ENCODE measurements at regions not wholly inside any gene's neighbourhood (a gene's known extent, or its start where the extent isn't known, plus 50 kb on each side); places are given as distances from the start of the nearest gene placed in this dataset.
"Not testable (repeated sequence)": the region's sequence is repeated elsewhere in the genome, so short reads cannot be mapped to it uniquely, and the experiment has no call there.

GRCh38 chr7:156517858-156518257 is 122.7 kb upstream of the RNF32 start:
- H3K9me3 Mint-ChIP-seq; H3K4me1 ChIP-seq (ENCODE audit: insufficient read depth, low read length); CTCF ChIA-PET; POLR2A ChIA-PET; H3K4me1 Mint-ChIP-seq; H3K36me3 ChIP-seq (ENCODE audit: insufficient read depth, low read length); H3K27ac ChIP-seq (ENCODE audit: low read depth, low read length); H3K4me3 Mint-ChIP-seq; H3K4me3 ChIP-seq (ENCODE audit: low read length); H3K27ac Mint-ChIP-seq; H3K27me3 ChIP-seq (ENCODE audit: insufficient read depth, low read length, poor library complexity, severe bottlenecking); H3K36me3 Mint-ChIP-seq; H3K9me3 ChIP-seq (ENCODE audit: low read length); H3K27me3 Mint-ChIP-seq; DNase-seq: not testable (repeated sequence)

DNA sequence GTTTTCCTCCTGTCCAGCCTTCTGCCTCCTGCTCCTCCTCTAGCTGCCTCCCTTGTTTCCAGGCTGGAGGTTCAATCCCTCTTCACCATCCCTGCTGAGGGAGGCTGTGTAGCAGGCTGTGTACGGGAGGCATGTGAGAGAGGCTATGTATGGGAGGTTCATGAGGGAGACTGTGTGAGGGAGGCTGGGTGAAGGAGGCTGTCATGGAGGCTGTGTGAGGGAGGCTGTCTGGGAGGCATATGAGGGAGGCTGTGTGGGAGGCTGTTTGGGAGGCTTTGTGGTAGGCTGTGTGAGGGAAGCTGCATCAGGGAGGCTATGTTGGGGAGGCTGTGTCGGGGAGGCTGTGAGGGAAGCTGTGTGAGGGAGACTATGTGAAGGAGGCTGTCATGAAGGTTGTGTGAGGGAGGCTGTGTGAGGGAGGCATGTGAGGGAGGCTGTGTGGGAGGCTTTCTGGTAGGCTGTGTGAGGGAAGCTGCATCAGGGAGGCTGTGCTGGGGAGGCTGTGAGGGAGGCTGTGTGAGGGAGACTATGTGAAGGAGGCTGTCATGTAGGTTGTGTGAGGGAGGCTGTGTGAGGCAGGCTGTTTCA is 123.7 kb upstream of the RNF32 start:
- H3K9me3 ChIP-seq (ENCODE audit: low read length) = no peaks in the 10 kb centered on the region
- ChIA-PET POLR2A (no interaction called here), CTCF (no interaction called here)
- Mint-ChIP-seq H3K4me3 (no peak overlapping the region), H3K27ac (no peak overlapping the region), H3K27me3 (peaks cover 0 to 7% of the 10 kb centered on the region in 2 donors), H3K36me3 (peaks cover 0 to 1% (median 0%) of the 10 kb centered on the region in 3 donors), H3K9me3 (peaks cover 0 to 6% (median 2%) of the 10 kb centered on the region in 5 donors), H3K4me1 (no peaks in the 10 kb centered on the region)
- H3K4me1 ChIP-seq (ENCODE audit: insufficient read depth, low read length) = no peaks in the 10 kb centered on the region
- H3K27ac ChIP-seq (ENCODE audit: low read depth, low read length) = no peak overlapping the region
- H3K27me3 ChIP-seq (ENCODE audit: insufficient read depth, low read length, poor library complexity, severe bottlenecking) = no peaks in the 10 kb centered on the region
- no peak overlapping the region for H3K4me3 ChIP-seq (ENCODE audit: low read length)
- no peak for DNase-seq
- H3K36me3 ChIP-seq (ENCODE audit: insufficient read depth, low read length) = no peaks in the 10 kb centered on the region

GRCh38 chr7:156515911-156516790 is 124.4 kb upstream of the RNF32 start:
- no peaks in the 10 kb centered on the region for H3K4me1 ChIP-seq (ENCODE audit: insufficient read depth, low read length)
- Mint-ChIP-seq H3K9me3 (peaks cover 4 to 12% (median 6%) of the 10 kb centered on the region in 5 donors), H3K27me3 (peaks cover 0 to 7% of the 10 kb centered on the region in 2 donors), H3K36me3 (peaks cover 0 to 3% (median 1%) of the 10 kb centered on the region in 3 donors), H3K27ac (no peak overlapping the region), H3K4me1 (no peaks in the 10 kb centered on the region), H3K4me3 (no peak overlapping the region)
- no peaks in the 10 kb centered on the region for H3K36me3 ChIP-seq (ENCODE audit: insufficient read depth, low read length)
- H3K27me3 ChIP-seq (ENCODE audit: insufficient read depth, low read length, poor library complexity, severe bottlenecking) = no peaks in the 10 kb centered on the region
- ChIA-PET CTCF (no interaction called here), POLR2A (no interaction called here)
- no peak overlapping the region for H3K4me3 ChIP-seq (ENCODE audit: low read length)
- H3K9me3 ChIP-seq (ENCODE audit: low read length) = no peaks in the 10 kb centered on the region
- no peak for DNase-seq
- no peak overlapping the region for H3K27ac ChIP-seq (ENCODE audit: low read depth, low read length)

GRCh38 chr7:156514851-156515250 is 125.7 kb upstream of the RNF32 start:
- no peak overlapping the region for H3K4me3 ChIP-seq (ENCODE audit: low read length)
- Mint-ChIP-seq H3K4me1 (no peaks in the 10 kb centered on the region), H3K36me3 (peaks cover 0 to 6% (median 1%) of the 10 kb centered on the region in 3 donors), H3K27ac (no peak overlapping the region), H3K27me3 (peaks cover 0 to 7% of the 10 kb centered on the region in 2 donors), H3K4me3 (no peak overlapping the region), H3K9me3 (peaks cover 14 to 24% (median 16%) of the 10 kb centered on the region in 5 donors)
- no peaks in the 10 kb centered on the region for H3K36me3 ChIP-seq (ENCODE audit: insufficient read depth, low read length)
- no peaks in the 10 kb centered on the region for H3K27me3 ChIP-seq (ENCODE audit: insufficient read depth, low read length, poor library complexity, severe bottlenecking)
- no peaks in the 10 kb centered on the region for H3K9me3 ChIP-seq (ENCODE audit: low read length)
- ChIA-PET POLR2A (no interaction called here), CTCF (no interaction called here)
- no peak overlapping the region for H3K27ac ChIP-seq (ENCODE audit: low read depth, low read length)
- no peaks in the 10 kb centered on the region for H3K4me1 ChIP-seq (ENCODE audit: insufficient read depth, low read length)
- no peak for DNase-seq

- H3K4me3 Mint-ChIP-seq = no peak overlapping the region
- Histone ChIP-seq H3K36me3 (ENCODE audit: insufficient read depth, low read length) (no peaks in the 10 kb centered on the region), H3K9me3 (ENCODE audit: low read length) (no peaks in the 10 kb centered on the region), H3K27ac (ENCODE audit: low read depth, low read length) (no peak overlapping the region), H3K4me1 (ENCODE audit: insufficient read depth, low read length) (no peaks in the 10 kb centered on the region), H3K4me3 (ENCODE audit: low read length) (no peak overlapping the region), H3K27me3 (ENCODE audit: insufficient read depth, low read length, poor library complexity, severe bottlenecking) (no peaks in the 10 kb centered on the region)
- POLR2A ChIA-PET = no interaction called here
- H3K36me3 Mint-ChIP-seq = peaks cover 0 to 6% (median 3%) of the 10 kb centered on the region in 3 donors
- CTCF ChIA-PET = no interaction called here
- peaks cover 0 to 9% of the 10 kb centered on the region in 2 donors for H3K27me3 Mint-ChIP-seq
- H3K4me1 Mint-ChIP-seq = no peaks in the 10 kb centered on the region
- peaks cover 20 to 38% (median 22%) of the 10 kb centered on the region in 5 donors for H3K9me3 Mint-ChIP-seq
- DNase-seq = no peak
- no peak overlapping the region for H3K27ac Mint-ChIP-seq
Observed at GRCh38 chr7:156511426-156511825, 129.1 kb upstream of the RNF32 start.

- Histone ChIP-seq H3K4me3 (ENCODE audit: low read length) (no peak overlapping the region), H3K27me3 (ENCODE audit: insufficient read depth, low read length, poor library complexity, severe bottlenecking) (no peaks in the 10 kb centered on the region), H3K36me3 (ENCODE audit: insufficient read depth, low read length) (no peaks in the 10 kb centered on the region), H3K27ac (ENCODE audit: low read depth, low read length) (no peak overlapping the region), H3K9me3 (ENCODE audit: low read length) (no peaks in the 10 kb centered on the region), H3K4me1 (ENCODE audit: insufficient read depth, low read length) (no peaks in the 10 kb centered on the region)
- Mint-ChIP-seq H3K9me3 (peaks cover 19 to 38% (median 22%) of the 10 kb centered on the region in 5 donors), H3K4me1 (no peaks in the 10 kb centered on the region), H3K4me3 (no peak overlapping the region), H3K27ac (no peak overlapping the region), H3K36me3 (peaks cover 0 to 6% (median 3%) of the 10 kb centered on the region in 3 donors), H3K27me3 (peaks cover 0 to 8% of the 10 kb centered on the region in 2 donors)
- CTCF ChIA-PET = no interaction called here
- POLR2A ChIA-PET = no interaction called here
- no peak for DNase-seq
Observed at GRCh38 chr7:156510966-156511365, 129.6 kb upstream of the RNF32 start.

DNA sequence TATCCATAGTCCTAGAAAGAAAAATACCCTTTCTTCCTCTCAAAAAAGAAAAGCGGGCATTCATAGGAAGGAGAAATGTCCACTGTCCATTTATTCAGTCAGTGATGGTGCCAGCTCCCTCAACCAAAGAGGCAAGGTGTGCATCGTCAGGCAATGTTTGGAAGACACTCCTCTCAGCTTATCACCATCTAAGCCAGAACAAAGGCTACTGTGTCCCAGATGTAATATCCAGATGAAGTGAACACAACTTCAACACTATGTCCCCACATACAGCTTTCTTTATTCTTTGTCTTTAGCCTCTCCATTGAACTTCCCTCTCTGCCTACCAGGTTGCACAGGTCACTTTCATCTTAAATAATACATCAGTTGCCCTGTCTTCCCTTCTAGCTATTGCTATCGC is 131.4 kb upstream of the RNF32 start:
- CTCF ChIA-PET = no interaction called here
- POLR2A ChIA-PET = no interaction called here
- peaks cover 19 to 33% (median 22%) of the 10 kb centered on the region in 5 donors for H3K9me3 Mint-ChIP-seq
- Histone ChIP-seq H3K9me3 (ENCODE audit: low read length) (no peaks in the 10 kb centered on the region), H3K27ac (ENCODE audit: low read depth, low read length) (no peak overlapping the region), H3K36me3 (ENCODE audit: insufficient read depth, low read length) (no peaks in the 10 kb centered on the region), H3K27me3 (ENCODE audit: insufficient read depth, low read length, poor library complexity, severe bottlenecking) (no peaks in the 10 kb centered on the region), H3K4me1 (ENCODE audit: insufficient read depth, low read length) (no peaks in the 10 kb centered on the region), H3K4me3 (ENCODE audit: low read length) (no peak overlapping the region)
- H3K27ac Mint-ChIP-seq = no peak overlapping the region
- H3K4me3 Mint-ChIP-seq = no peak overlapping the region
- peaks cover 7 to 10% of the 10 kb centered on the region in 2 donors for H3K27me3 Mint-ChIP-seq
- H3K36me3 Mint-ChIP-seq = peaks cover 0 to 6% (median 3%) of the 10 kb centered on the region in 3 donors
- H3K4me1 Mint-ChIP-seq = no peaks in the 10 kb centered on the region
- no peak for DNase-seq

GRCh38 chr7:156505876-156506275 is 134.7 kb upstream of the RNF32 start:
- Mint-ChIP-seq H3K27ac (peak overlapping the region in 1 of 8 donors; percentile 5), H3K9me3 (peaks cover 12 to 24% (median 14%) of the 10 kb centered on the region in 5 donors), H3K36me3 (peaks cover 0 to 1% (median under 1%) of the 10 kb centered on the region in 3 donors), H3K27me3 (peaks cover 7 to 10% of the 10 kb centered on the region in 2 donors), H3K4me1 (no peaks in the 10 kb centered on the region), H3K4me3 (no peak overlapping the region)
- no peaks in the 10 kb centered on the region for H3K36me3 ChIP-seq (ENCODE audit: insufficient read depth, low read length)
- no peaks in the 10 kb centered on the region for H3K9me3 ChIP-seq (ENCODE audit: low read length)
- H3K4me3 ChIP-seq (ENCODE audit: low read length) = no peak overlapping the region
- H3K27me3 ChIP-seq (ENCODE audit: insufficient read depth, low read length, poor library complexity, severe bottlenecking) = no peaks in the 10 kb centered on the region
- H3K27ac ChIP-seq (ENCODE audit: low read depth, low read length) = no peak overlapping the region
- DNase-seq = no peak
- CTCF ChIA-PET = no interaction called here
- no peaks in the 10 kb centered on the region for H3K4me1 ChIP-seq (ENCODE audit: insufficient read depth, low read length)
- POLR2A ChIA-PET = no interaction called here

Measured in CD8-positive, alpha-beta memory T cell (primary cell).